Activated CD8-positive, alpha-beta memory T cell treated with anti-CD3 and anti-CD28 coated beads for 1 hour (primary cell): ENCODE measurements at regions not wholly inside any gene's neighbourhood (a gene's known extent, or its start where the extent isn't known, plus 50 kb on each side); places are given as distances from the start of the nearest gene placed in this dataset.
"Not testable (repeated sequence)": the region's sequence is repeated elsewhere in the genome, so short reads cannot be mapped to it uniquely, and the experiment has no call there.

ENCODE experiments used
- DNase-seq, 2 donors: peaks; one replicate each; pipeline ENCODE4 v3.0.0-alpha.2; 2020; ENCODE audit warnings: low read depth in 1 of 2; ENCODE audit errors: extremely low read depth in 1 of 2

DNA sequence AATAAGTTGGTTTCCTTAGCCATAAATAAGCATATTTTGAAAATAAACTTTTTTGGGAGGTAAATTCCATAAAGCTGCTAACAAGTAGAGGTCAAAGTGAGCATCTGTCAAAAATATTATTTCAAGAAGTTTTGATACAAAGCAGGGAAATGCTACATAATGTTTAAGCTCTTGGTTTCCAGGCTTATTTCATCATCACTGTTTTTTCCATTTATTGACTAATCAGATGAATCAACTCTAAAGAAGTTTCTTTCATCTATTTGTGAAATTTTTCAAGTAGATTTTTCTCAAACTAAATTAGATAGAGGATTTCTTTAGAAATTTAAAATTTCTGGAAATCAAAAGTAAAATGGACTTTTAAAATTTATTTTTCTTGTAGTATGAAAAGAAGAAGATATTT lies 89.5 kb upstream of the TBX18 start:
- no peak for DNase-seq

DNA sequence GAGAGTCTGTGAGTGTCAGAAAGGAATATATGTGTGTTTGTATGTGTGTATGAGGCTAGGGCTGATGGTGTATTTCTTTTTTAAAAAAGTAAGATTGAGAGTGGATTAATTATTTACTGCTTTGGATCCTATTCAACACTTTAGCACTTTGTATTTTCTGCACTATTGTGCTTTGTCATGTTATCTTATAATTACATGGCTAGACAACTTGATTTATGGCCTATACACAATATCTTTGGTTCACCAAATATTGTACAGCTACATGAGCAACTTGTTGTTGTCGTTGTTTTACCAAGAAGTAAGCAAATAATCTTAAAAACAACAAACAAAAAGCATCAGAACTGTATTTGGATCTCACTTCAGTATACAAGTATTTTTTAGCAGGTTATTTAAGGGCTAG lies 84.6 kb upstream of the TBX18 start:
- DNase-seq = no peak

DNA sequence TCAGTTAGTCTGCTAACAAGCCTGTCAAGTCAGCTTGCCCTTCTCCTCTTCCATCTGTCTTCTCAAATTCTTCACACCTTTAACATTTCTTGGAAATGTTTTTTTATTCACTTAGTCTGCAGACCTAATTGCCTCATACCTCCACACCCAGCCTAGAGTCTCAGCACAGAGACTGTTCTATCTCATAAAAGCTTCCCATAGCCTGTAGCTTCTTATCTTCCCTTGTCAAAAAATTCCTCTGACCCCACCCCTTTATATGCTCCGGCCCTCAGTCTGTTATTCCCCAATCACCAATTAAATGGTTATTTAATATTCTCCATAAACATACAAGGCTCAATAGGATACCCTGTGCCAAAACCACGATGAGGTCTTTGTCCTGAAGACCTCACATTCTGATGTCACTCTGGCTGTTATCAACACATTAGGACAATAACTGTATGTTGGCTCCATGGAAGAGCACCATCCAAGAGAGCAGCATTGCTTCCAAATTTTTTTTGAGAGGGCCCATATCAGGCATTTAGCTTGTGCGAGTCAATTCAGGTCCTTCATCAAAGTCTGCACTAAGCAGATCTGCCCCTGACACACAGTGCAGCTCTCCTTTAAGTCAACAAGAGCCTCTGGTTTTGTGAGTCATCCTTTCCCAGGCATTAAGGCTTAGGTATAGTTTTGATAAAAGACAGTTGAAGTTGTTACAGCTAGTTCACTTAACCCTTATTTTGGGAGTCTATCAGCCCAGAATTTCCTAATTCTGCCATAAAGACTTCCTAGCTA lies 83.2 kb upstream of the TBX18 start:
- DNase-seq = no peak

DNA sequence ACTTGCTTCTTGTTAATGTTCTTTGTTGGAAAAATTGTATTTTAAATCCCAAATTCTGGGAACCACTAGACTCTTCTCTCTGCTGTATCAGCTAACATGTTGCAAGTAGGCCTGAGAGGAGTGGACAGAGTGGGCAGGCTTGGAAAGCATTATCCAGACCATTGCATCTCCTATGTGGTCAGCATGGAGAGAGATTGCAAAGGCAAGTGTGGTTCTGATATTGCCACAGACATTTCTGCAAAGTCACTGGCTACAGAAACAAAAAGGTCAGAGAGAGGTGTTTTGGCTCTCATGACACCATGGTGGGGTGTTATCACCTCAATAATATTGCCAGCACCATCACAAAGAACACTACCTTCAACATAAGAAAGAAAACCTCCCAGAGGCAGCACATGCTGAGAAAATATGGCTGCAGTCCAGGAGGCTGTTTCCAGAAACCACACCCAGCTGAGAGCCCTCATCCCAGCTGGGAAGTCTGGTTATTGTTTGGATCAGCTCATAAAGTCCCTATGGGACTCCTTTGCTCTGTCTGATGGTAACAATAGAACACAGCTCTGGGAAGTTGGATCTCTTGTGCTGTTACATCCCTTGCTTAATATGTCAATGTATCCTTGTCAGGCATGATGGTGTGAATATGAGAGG lies 78.2 kb upstream of the TBX18 start:
- DNase-seq = no peak

DNA sequence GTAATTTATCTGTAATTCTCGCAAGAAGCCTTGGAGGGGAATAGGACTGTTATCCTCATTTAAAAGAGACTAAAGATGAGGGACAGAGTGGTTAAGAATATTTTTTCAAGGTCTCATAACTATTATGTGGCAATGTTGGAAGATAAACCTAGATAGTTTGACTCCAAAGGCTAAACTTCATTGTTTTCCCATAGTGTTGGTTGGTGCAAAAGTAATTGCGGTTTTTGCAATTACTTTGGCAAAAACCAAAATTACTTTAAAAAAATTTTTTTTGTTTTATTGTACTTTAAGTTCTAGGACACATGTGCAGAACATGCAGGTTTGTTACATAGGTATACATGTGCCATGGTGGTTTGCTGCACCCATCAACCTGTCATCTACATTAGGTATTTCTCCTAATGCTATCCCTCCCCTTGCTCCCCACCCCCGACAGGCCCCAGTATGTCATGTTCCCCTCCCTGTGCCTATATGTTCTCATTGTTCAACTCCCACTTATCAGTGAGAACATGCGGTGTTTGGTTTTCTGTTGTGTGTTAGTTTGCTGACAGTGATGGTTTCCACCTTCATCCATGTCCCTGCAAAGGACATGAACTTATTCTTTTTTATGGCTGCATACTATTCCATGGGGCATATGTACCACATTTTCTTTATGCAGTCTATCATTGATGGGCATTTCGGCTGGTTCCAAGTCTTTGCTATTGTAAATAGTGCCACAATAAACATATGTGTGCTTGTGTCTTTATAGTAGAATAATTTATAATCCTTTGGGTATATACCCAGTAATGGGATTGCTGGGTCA lies 72.9 kb upstream of the TBX18 start:
- DNase-seq = not testable (repeated sequence)

DNA sequence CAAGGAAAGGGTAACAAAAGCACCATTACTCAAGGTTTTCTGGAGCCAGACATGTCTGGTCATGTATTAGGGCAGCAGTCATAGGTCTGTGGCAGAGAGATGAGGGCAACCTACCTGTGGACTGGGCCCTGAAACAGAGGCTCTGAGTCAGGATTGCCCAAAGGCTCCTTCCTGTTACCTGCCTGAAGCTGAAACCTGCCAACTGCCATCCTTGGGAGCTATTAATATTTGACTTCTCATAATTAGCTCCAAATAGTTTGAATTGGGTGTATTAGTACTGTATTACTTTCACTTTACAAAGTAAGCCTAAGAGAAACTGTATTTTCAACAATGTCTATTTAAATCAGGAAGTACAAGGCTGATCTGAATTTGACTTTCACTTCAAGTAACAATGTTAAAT lies 72.0 kb upstream of the TBX18 start:
- DNase-seq = no peak

DNA sequence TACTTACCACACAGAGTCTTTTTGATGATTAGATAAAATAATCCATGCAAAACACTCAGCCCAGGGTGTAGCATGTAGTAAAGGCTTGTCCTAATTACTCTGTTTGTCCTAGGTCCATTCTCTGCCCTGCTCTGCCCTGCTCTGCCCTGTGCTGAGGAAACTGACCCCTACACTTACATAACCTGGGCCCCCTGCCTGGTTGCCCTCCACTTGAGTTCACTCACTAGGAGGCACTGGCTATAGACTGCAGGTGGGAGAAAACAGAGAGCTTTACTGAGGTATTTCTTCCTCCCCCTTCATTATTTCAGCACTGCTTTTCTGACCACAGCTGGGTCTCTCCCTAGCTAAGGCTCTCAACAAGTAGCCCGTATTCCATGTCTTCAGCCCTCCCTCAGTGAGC lies 70.9 kb upstream of the TBX18 start:
- no peak for DNase-seq

- not testable (repeated sequence) for DNase-seq
Observed at GRCh38 chr6:84831924-84832323, 67.5 kb upstream of the TBX18 start.

GRCh38 chr6:84825461-84825860 lies 61.1 kb upstream of the TBX18 start:
- DNase-seq = no peak

GRCh38 chr6:84821314-84821713 lies 56.9 kb upstream of the TBX18 start:
- DNase-seq = not testable (repeated sequence)

DNA sequence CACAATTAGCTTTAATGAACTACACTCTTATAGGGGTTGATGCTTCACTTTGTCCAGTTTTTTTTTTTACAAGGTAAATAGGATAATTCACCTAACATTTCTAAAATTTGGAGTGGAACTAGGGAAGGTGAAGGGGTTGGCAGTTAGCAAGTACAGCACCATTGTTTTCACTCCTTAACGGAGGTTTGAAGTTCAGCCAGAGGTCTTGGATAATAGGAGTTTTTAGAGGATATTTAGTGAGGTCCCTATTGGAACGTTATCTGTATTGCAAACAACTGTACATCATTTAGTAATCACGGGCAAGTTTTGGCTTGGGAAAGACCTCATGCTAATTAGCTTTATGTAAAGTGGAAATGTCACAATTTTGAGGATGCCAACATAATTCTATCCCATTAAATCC lies 52.3 kb upstream of the TBX18 start:
- DNase-seq = no peak

- DNase-seq = no peak
Observed at GRCh38 chr6:84815896-84816735, 51.7 kb upstream of the TBX18 start.
